GM19468 (cell line): ENCODE measurements at regions not wholly inside any gene's neighbourhood (a gene's known extent, or its start where the extent isn't known, plus 50 kb on each side); places are given as distances from the start of the nearest gene placed in this dataset.
A peak's percentile ranks its signal among the peaks of the same experiment; 100 is the strongest.

Experiments
- ATAC-seq: cut with Tn5 transposase; IDR thresholded peaks from one replicate; pipeline ENCODE4 v1.9.1; 2021; ENCODE audit warnings: mild to moderate bottlenecking, moderate library complexity, moderate number of reproducible peaks; ENCODE audit not compliant: unreplicated experiment; ENCODE audit errors: extremely low read depth

GRCh38 chr10:14397066-14397465, 66.3 kb upstream of the FRMD4A start:
- ATAC-seq = no peak

GRCh38 chr10:14396411-14397048, 65.8 kb upstream of the FRMD4A start:
- no peak for ATAC-seq

DNA sequence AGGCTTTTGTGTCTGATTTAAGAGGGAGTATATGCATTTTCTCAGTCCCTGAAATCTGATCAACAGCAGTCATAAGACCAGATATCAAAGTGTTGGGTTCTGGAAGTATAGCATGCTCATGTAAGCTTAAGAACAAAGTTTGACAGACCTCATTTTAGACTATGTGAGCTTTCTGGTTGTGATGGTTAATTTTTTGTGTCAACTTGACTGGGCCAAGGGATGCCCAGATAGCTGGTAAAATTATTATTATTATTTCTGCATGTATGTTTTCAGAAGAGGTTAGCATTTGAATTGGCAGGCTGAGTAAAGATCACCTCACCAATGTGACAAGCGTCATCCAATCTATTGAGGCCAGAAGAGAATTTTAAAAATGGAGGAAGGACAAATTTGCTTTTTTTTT, 63.5 kb upstream of the FRMD4A start:
- no peak for ATAC-seq

GRCh38 chr10:14391342-14391741, 60.6 kb upstream of the FRMD4A start:
- ATAC-seq = no peak

DNA sequence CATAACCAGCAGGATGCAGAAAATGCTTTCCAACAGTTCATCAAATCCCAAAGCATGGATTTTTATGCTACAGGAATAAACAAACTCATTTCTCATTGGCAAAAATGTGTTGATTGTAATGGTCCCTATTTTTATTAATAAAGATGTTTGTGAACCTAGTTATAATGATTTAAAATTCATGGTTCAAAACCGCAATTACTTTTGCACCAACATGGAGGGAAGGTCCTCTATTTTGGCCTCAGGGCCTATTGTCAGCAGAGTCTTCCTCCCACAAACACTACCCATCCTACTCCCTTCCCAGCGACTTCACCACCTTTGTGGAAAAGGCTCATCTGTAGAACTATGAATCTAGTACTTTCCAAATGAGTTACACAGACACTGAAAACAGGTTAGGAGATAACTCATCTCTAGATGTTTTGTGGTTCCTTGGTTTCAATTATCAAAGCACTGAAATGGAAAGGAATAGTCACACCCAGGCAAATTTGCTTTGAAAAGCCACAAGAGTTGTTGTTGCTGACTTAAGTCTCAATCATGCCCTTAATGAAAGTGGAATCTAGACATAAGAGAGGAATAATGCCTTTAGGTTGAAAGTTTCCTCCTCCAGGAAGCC, 59.4 kb upstream of the FRMD4A start:
- peak; percentile 82 for ATAC-seq

DNA sequence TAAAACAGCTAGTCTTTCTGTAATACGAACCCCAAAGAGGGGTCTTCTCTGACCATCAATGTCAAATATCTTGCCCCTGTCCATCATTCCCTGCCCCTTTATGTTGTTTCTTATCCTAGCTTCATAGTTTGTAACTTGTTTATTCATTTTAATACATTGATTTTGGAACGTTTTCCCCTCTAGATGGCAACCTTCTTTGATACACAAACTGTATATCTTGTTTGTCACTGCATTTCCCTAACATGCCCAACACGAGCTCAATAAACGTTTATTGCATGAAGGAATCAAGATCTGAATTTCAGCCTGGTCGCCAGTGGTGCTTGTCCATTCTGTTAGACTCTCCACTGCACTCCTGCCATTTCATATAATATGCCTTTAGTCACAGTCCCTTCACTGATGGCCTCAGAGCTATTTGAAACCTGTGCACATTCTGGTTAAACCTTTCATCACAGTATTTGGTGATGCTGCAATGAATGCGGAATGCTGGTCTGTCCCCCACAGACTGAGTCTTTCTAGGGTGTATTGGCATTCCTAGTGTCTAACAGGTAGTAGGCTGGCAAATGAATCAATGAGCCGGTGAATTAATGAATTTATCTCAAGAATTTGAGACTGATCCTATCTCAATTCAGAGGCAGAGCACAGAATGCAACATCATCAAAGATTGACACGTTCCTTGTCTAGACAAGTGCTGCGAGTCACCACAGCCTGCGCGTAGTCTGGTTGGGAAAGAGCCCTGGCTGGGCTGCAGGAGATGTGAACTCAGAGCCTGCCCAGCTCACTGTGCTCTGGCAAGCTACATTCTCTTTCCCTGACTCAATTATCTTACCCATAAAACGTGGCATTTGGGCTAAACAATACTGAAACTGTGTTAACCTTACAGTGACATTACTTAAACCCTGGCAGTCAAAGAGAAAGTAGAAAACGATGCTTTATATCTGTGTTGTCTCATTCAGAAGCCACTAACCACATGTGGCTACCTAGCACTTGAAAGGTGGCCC, 55.2 kb upstream of the FRMD4A start:
- no peak for ATAC-seq

GRCh38 chr10:14384915-14385314, 54.2 kb upstream of the FRMD4A start:
- no peak for ATAC-seq

DNA sequence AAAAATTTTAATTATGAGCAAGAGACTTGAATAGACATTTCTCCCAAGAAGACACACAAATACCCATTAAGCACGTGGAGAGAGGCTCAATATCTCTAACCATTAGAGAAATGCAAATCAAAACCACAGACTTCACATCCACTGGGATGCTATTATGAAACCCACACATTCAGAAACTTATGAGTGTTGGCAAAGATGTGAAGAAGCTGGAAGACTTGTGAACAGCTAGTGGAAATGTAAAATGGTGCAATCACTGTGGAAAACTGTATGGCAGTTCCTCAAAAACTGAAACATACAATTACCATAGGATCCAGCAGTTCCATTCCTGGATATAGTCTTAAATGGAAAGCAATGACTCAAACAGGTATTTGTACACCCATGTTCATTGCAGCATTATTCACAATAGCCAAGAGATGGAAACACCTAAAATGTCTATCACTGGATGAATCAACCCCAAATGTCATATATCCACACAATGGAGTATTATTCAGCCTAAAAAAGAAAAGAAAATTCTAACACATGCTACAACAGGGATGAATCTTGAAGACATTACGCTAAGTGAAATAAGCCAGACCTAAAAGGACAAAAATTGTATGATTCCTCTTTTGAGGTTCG, 53.5 kb upstream of the FRMD4A start:
- ATAC-seq = no peak

GRCh38 chr10:14383266-14383665, 52.5 kb upstream of the FRMD4A start:
- no peak for ATAC-seq

DNA sequence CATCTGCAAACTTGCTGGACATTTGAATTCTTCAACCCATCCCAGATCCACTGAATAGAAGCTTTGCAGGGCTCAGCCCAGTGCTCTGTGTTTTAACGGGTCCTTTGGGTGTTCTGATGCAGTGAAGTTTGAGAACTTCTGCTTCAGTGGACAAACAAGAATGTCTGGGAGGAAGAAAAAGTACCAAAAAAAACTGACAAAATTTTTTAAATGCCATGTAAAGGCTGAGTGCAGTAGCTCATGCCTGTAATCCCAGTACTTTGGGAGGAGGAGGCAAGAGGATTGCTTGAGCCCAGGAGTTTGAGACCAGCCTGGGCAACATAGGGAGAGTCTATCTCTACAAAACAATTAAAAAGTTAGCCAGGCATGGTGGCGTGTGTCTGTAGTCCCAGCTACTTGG, 51.8 kb upstream of the FRMD4A start:
- ATAC-seq = no peak

- ATAC-seq = peak; percentile 22
Observed at GRCh38 chr10:14382022-14382421, 51.3 kb upstream of the FRMD4A start.

DNA sequence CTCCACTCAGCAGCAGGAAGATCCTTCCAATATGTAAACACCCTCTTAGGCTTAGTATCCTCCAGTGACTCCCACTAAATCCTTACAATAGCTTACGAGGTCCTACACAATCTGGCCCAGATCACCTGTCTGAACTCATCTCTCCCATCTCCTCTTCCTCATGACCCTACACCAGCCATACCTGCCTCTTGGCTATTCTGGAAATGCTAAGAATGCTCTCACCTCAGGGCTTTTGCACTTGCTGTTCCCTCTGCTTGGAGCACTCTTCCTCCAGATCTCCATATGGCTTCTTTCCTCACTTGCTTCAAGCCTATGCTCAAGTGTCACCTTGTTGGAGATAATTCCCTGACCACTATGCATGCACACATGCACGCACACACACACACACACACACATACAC, 50.8 kb upstream of the FRMD4A start:
- ATAC-seq = no peak

- ATAC-seq = no peak
Observed at GRCh38 chr10:14380746-14381145, 50.0 kb upstream of the FRMD4A start.
